ENCODE measurements at regions not wholly inside any gene's neighbourhood (a gene's known extent, or its start where the extent isn't known, plus 50 kb on each side); places are given as distances from the start of the nearest gene placed in this dataset.

- DNase-seq, result no peak
- BruUV-seq (replicated peaks), result no TSS peak
- peaks cover 7% of the 10 kb centered on the region for H3K4me1 Mint-ChIP-seq (ENCODE audit: low read depth, unreplicated experiment)
- no peak for TF ChIP-seq CTCF (IDR thresholded peaks at IDR 0.05; ENCODE audit: unreplicated experiment)
- H3K27ac Mint-ChIP-seq (ENCODE audit: unreplicated experiment), result no peak overlapping the region
- H3K27me3 Mint-ChIP-seq (ENCODE audit: unreplicated experiment), result no peaks in the 10 kb centered on the region
- H3K9me3 Mint-ChIP-seq (ENCODE audit: low read depth, unreplicated experiment), result peaks cover under 1% of the 10 kb centered on the region
- CTCF ChIA-PET, result interaction anchor here (0.6 kb wide), 1 partner anchor 52 kb away, joined by 3 read pairs; no protein-coding TSS in a partner anchor
- no peak overlapping the region for H3K4me3 Mint-ChIP-seq (ENCODE audit: low read depth, unreplicated experiment)
- intact Hi-C loops (cut with micrococcal nuclease; ENCODE audit: unreplicated experiment), result no loop called here
- no peaks in the 10 kb centered on the region for H3K36me3 Mint-ChIP-seq (ENCODE audit: insufficient read depth, unreplicated experiment)
These were observed 131.7 kb downstream of the CTTN start for GRCh38 chr11:70530010-70530409.

GRCh38 chr11:70530629-70531185 is 132.4 kb downstream of the CTTN start:
- intact Hi-C loops (cut with micrococcal nuclease; ENCODE audit: unreplicated experiment), result no loop called here
- H3K9me3 Mint-ChIP-seq (ENCODE audit: low read depth, unreplicated experiment), result peaks cover 5% of the 10 kb centered on the region
- no peak overlapping the region for H3K27ac Mint-ChIP-seq (ENCODE audit: unreplicated experiment)
- DNase-seq, result no peak
- peaks cover 7% of the 10 kb centered on the region for H3K4me1 Mint-ChIP-seq (ENCODE audit: low read depth, unreplicated experiment)
- TF ChIP-seq CTCF (IDR thresholded peaks at IDR 0.05; ENCODE audit: unreplicated experiment), result no peak
- H3K36me3 Mint-ChIP-seq (ENCODE audit: insufficient read depth, unreplicated experiment), result no peaks in the 10 kb centered on the region
- no TSS peak for BruUV-seq (replicated peaks)
- H3K4me3 Mint-ChIP-seq (ENCODE audit: low read depth, unreplicated experiment), result no peak overlapping the region
- H3K27me3 Mint-ChIP-seq (ENCODE audit: unreplicated experiment), result no peaks in the 10 kb centered on the region
- CTCF ChIA-PET, result interaction anchor here (0.6 kb wide), 2 partner anchors 51 to 284 kb away, joined by 3 read pairs; no protein-coding TSS in a partner anchor

GRCh38 chr11:70531281-70532065 is 133.1 kb downstream of the CTTN start:
- Mint-ChIP-seq H3K4me1 (ENCODE audit: low read depth, unreplicated experiment) (peaks cover 7% of the 10 kb centered on the region), H3K27me3 (ENCODE audit: unreplicated experiment) (no peaks in the 10 kb centered on the region), H3K27ac (ENCODE audit: unreplicated experiment) (no peak overlapping the region), H3K9me3 (ENCODE audit: low read depth, unreplicated experiment) (peaks cover 5% of the 10 kb centered on the region), H3K36me3 (ENCODE audit: insufficient read depth, unreplicated experiment) (no peaks in the 10 kb centered on the region), H3K4me3 (ENCODE audit: low read depth, unreplicated experiment) (no peak overlapping the region)
- no peak for TF ChIP-seq CTCF (IDR thresholded peaks at IDR 0.05; ENCODE audit: unreplicated experiment)
- DNase-seq, result no peak
- BruUV-seq (replicated peaks), result no TSS peak
- intact Hi-C loops (cut with micrococcal nuclease; ENCODE audit: unreplicated experiment), result no loop called here
- CTCF ChIA-PET, result interaction anchor here (0.5 kb wide), 1 partner anchor 412 kb away, joined by 4 read pairs; no protein-coding TSS in a partner anchor

- TF ChIP-seq CTCF (IDR thresholded peaks at IDR 0.05; ENCODE audit: unreplicated experiment), result no peak
- CTCF ChIA-PET, result no interaction called here
- no peaks in the 10 kb centered on the region for H3K36me3 Mint-ChIP-seq (ENCODE audit: insufficient read depth, unreplicated experiment)
- BruUV-seq (replicated peaks), result no TSS peak
- intact Hi-C loops (cut with micrococcal nuclease; ENCODE audit: unreplicated experiment), result no loop called here
- H3K27me3 Mint-ChIP-seq (ENCODE audit: unreplicated experiment), result no peaks in the 10 kb centered on the region
- DNase-seq, result no peak
- H3K4me1 Mint-ChIP-seq (ENCODE audit: low read depth, unreplicated experiment), result peaks cover 7% of the 10 kb centered on the region
- H3K4me3 Mint-ChIP-seq (ENCODE audit: low read depth, unreplicated experiment), result no peak overlapping the region
- H3K27ac Mint-ChIP-seq (ENCODE audit: unreplicated experiment), result no peak overlapping the region
- H3K9me3 Mint-ChIP-seq (ENCODE audit: low read depth, unreplicated experiment), result peaks cover 5% of the 10 kb centered on the region
These were observed 133.7 kb downstream of the CTTN start for GRCh38 chr11:70532066-70532440.

All from Calu3 (cell line).